ENCODE measurements at regions not wholly inside any gene's neighbourhood (a gene's known extent, or its start where the extent isn't known, plus 50 kb on each side); places are given as distances from the start of the nearest gene placed in this dataset.
A peak's percentile ranks its signal among the peaks of the same experiment; 100 is the strongest.

DNA sequence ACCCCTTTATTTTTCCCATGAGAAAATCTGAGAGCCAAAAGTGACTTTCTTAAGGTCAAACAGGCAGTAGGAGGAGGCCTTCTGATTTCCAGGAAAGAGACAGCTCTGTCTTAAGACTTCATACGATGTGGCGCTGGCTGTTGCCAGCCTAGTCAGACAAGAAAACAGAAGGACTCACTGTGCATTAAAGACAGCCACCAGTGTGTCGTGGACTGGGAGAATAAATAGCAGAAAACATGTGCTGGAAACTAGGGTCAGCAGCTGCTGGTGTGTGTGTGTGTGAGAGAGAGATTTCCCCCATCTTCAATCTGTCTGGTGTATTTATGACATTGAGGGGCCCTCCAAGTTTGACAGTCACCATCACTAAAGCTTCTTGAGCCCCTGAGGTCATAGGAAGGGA lies 708.6 kb upstream of the TMEM132C start:
- H3K9me3 ChIP-seq, result no peaks in the 10 kb centered on the region
- no peaks in the 10 kb centered on the region for H3K36me3 ChIP-seq
- no peak overlapping the region for H3K4me3 ChIP-seq
- TF ChIP-seq, protein P1, sequence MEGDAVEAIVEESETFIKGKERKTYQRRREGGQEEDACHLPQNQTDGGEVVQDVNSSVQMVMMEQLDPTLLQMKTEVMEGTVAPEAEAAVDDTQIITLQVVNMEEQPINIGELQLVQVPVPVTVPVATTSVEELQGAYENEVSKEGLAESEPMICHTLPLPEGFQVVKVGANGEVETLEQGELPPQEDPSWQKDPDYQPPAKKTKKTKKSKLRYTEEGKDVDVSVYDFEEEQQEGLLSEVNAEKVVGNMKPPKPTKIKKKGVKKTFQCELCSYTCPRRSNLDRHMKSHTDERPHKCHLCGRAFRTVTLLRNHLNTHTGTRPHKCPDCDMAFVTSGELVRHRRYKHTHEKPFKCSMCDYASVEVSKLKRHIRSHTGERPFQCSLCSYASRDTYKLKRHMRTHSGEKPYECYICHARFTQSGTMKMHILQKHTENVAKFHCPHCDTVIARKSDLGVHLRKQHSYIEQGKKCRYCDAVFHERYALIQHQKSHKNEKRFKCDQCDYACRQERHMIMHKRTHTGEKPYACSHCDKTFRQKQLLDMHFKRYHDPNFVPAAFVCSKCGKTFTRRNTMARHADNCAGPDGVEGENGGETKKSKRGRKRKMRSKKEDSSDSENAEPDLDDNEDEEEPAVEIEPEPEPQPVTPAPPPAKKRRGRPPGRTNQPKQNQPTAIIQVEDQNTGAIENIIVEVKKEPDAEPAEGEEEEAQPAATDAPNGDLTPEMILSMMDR (IDR thresholded peaks at IDR 0.05), result no peak
- no peak for TF ChIP-seq POLR2A (IDR thresholded peaks at IDR 0.05)
- intact Hi-C loops (cut with DNase I), result no loop called here
- no peak for DNase-seq
- no peak overlapping the region for H3K27ac ChIP-seq
- peaks cover 0 to 5% (median 0%) of the 10 kb centered on the region in 12 donors for H3K4me1 ChIP-seq
- ATAC-seq, result no peak
- WGBS, 4 donors, result 52 to 65% (median 58%) methylated on average over 3 of the region's 3 CpGs
- peaks cover 0 to under 1% (median 0%) of the 10 kb centered on the region in 9 donors for H3K27me3 ChIP-seq

DNA sequence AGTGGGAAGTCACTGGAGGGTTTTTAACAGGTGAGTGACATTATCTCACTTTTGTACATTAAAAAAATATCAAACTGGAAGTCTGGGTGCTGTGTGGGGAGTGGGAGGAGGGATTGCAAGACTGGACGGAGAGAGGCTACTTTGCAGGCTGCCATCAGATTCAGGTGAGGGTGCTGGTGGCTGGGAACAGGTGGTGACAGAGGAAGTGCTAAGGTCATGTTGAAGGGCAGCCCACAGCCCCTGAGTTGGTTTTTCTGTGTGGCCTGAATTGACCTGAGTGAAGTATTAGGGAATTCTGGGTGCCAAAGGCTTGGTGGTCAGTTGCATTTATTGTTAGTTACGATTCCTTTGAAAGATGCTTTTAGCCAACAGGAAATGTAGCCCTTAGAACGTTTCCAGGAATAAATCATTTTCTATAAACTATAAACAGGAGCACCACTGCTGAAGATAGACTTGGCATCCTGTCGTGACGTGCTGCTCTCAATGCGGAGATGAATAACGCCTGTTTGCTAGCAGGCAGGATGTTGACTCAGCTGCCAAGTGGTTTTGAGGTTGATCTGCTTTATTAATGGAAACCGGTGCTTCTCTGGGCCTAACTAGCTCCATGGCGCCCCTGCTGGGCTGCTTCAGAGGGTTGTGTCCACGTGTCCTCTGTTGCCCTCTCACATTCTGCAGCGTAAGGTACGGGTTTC lies 707.5 kb upstream of the TMEM132C start:
- no peak overlapping the region for H3K4me3 ChIP-seq
- no peaks in the 10 kb centered on the region for H3K9me3 ChIP-seq
- DNase-seq (peak in 3 of 5 donors; percentile 24 to 60 (median 53)), ATAC-seq (peak in 2 of 4 donors; percentile 28 to 84)
- WGBS, 4 donors, result 29 to 42% (median 35%) methylated on average over 12 of the region's 12 CpGs
- H3K36me3 ChIP-seq, result no peaks in the 10 kb centered on the region
- TF ChIP-seq POLR2A (IDR thresholded peaks at IDR 0.05), result no peak
- TF ChIP-seq, protein P1 (IDR thresholded peaks at IDR 0.05), result peak in 10 of 12 donors; percentile 7 to 47 (median 27)
- intact Hi-C loops (cut with DNase I), result no loop called here
- H3K27ac ChIP-seq, result peak overlapping the region in 2 of 12 donors; percentile 22
- peaks cover 0 to 5% (median 0%) of the 10 kb centered on the region in 12 donors for H3K4me1 ChIP-seq
- peaks cover 0 to 3% (median 0%) of the 10 kb centered on the region in 9 donors for H3K27me3 ChIP-seq

DNA sequence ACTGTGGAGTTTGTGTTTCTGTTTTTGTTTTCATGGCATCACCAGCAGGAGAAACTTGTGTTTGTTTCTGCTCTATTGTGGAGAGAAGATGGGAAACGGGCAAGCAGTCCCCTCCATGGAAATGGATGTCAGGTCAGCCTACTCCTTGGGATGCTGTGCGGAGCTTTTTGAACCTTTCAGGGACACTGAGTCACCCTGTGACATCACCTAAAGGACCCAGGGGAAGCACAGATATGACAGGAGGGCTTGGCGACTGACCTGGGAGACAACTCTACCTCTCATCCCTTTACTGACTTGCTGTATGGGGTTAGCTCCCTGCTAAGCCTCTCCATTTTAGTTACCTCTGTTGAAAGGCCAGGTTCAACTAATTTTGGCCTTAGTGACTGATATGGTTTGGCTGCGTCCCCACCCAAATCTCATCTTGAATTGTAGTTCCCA lies 706.9 kb upstream of the TMEM132C start:
- WGBS, 4 donors, result 89 to 93% (median 91%) methylated on average over 4 of the region's 4 CpGs
- intact Hi-C loops (cut with DNase I), result no loop called here
- Histone ChIP-seq H3K4me1 (peaks cover 0 to 5% (median 0%) of the 10 kb centered on the region in 12 donors), H3K4me3 (no peak overlapping the region), H3K27ac (peak overlapping the region in 2 of 12 donors; percentile 22), H3K36me3 (no peaks in the 10 kb centered on the region), H3K9me3 (no peaks in the 10 kb centered on the region), H3K27me3 (peaks cover 0 to 3% (median 0%) of the 10 kb centered on the region in 9 donors)
- TF ChIP-seq, protein P1 (IDR thresholded peaks at IDR 0.05), result no peak
- TF ChIP-seq POLR2A (IDR thresholded peaks at IDR 0.05), result no peak
- DNase-seq (no peak), ATAC-seq (no peak)

GRCh38 chr12:127562816-127563215 lies 704.2 kb upstream of the TMEM132C start:
- 85 to 95% (median 90%) methylated on average over 2 of the region's 2 CpGs for WGBS, 4 donors
- H3K9me3 ChIP-seq, result no peaks in the 10 kb centered on the region
- no peak overlapping the region for H3K27ac ChIP-seq
- H3K27me3 ChIP-seq, result peaks cover 0 to 3% (median 0%) of the 10 kb centered on the region in 9 donors
- no peak overlapping the region for H3K4me3 ChIP-seq
- TF ChIP-seq, protein P1 (IDR thresholded peaks at IDR 0.05), result no peak
- no peak for TF ChIP-seq POLR2A (IDR thresholded peaks at IDR 0.05)
- intact Hi-C loops (cut with DNase I), result no loop called here
- H3K36me3 ChIP-seq, result no peaks in the 10 kb centered on the region
- ATAC-seq (no peak), DNase-seq (no peak)
- peaks cover 0 to 5% (median 0%) of the 10 kb centered on the region in 12 donors for H3K4me1 ChIP-seq

Measured in heart left ventricle (tissue), 16 donors.